HUES6 (cell line): ENCODE measurements at regions not wholly inside any gene's neighbourhood (a gene's known extent, or its start where the extent isn't known, plus 50 kb on each side); places are given as distances from the start of the nearest gene placed in this dataset.
A peak's percentile ranks its signal among the peaks of the same experiment; 100 is the strongest.
"Not testable (repeated sequence)": the region's sequence is repeated elsewhere in the genome, so short reads cannot be mapped to it uniquely, and the experiment has no call there.

ENCODE experiments used
- H3K27ac ChIP-seq: 2 replicates; pipeline ENCODE4 v1.7.0; 2013; ENCODE audit warnings: low read depth, mild to moderate bottlenecking, low read length, inconsistent platforms
- H3K27me3 ChIP-seq: 2 replicates; pipeline ENCODE4 v1.6.1; 2013; ENCODE audit warnings: low read length; ENCODE audit not compliant: control insufficient read depth, insufficient read depth
- H3K36me3 ChIP-seq: 2 replicates; pipeline ENCODE4 v1.6.1; 2013; ENCODE audit warnings: low read length; ENCODE audit not compliant: control insufficient read depth, insufficient read depth
- H3K4me1 ChIP-seq: 2 replicates; pipeline ENCODE4 v1.6.1; 2013; ENCODE audit warnings: low read length; ENCODE audit not compliant: control insufficient read depth, insufficient read depth
- H3K4me3 ChIP-seq: 2 replicates; pipeline ENCODE4 v1.5.1; 2013; ENCODE audit warnings: low read depth, low read length
- H3K9ac ChIP-seq: one replicate; pipeline ENCODE4 v1.6.1; 2013; ENCODE audit warnings: mild to moderate bottlenecking, low read length
- H3K9me3 ChIP-seq: 2 replicates; pipeline ENCODE4 v1.6.1; 2013; ENCODE audit warnings: low read depth, low read length; ENCODE audit not compliant: control insufficient read depth, insufficient read depth

DNA sequence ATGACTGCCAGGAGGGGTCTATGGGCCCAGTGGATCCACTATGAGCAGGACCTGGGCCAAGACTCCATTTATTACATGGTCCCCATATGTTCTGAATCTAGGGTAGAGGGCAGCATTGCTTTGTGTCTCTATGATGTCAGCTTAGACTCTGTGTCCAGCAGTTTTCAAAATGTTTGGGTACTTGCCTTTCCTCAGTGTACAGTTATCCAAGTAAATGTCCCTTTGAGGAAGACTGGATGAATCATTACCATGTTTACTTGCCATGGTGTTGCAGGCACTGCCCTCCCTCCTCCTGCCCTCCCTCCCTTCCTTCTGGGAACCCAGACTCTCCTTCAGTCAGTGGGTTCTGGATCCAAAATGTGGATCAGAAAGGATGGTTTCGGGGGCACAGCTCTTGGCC lies 108.6 kb downstream of the NRN1 start:
- no peak overlapping the region for H3K9ac ChIP-seq
- no peak overlapping the region for H3K27ac ChIP-seq
- H3K27me3 ChIP-seq: peaks cover 3% of the 10 kb centered on the region; the same call in 1 of the 2 replicates
- no peaks in the 10 kb centered on the region for H3K4me1 ChIP-seq
- H3K36me3 ChIP-seq: no peaks in the 10 kb centered on the region
- peaks cover 3% of the 10 kb centered on the region; the same call in 1 of the 2 replicates for H3K9me3 ChIP-seq
- no peak overlapping the region for H3K4me3 ChIP-seq

DNA sequence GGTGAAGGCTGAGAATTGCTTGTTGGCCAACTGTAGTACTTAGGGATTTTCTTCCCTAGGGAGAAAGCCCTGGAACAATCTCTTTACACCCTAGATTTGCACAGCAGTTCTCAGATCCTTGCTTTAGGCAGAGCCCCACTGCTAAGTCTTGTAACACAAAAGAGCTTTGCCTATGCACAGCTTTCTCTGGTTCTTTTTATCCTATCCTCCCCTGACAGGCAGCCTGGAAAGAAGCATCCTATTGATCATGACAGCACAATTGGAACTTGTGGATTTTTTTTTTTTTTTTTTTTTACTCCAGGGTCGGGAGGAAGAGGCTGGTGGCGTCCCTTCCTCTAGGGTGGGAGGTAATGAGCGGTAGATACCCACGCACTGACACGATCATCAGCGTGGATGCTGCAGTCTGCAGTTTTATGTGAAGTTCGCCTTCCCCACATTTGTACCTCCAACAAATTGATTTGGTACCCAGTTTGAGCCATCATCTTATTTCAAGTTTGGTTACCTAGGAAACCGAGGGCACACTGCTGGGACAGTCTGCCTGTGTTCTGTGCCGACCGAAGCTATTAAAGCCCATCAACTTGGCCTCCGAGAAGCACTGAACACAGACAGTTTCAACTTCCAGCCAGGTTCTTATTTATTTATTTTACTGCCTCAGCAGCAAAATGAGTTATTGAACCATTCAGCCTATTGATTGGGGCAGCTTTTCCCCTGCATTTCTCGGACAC lies 110.1 kb downstream of the NRN1 start:
- 0 out of 2 replicates have a peak, but pooled peaks cover 4% of the 10 kb centered on the region for H3K4me1 ChIP-seq
- H3K27me3 ChIP-seq: peaks cover 3% of the 10 kb centered on the region; the same call in 1 of the 2 replicates
- no peak overlapping the region for H3K27ac ChIP-seq
- no peak overlapping the region for H3K9ac ChIP-seq
- peaks cover 6% of the 10 kb centered on the region for H3K9me3 ChIP-seq
- no peak overlapping the region for H3K4me3 ChIP-seq
- H3K36me3 ChIP-seq: no peaks in the 10 kb centered on the region

DNA sequence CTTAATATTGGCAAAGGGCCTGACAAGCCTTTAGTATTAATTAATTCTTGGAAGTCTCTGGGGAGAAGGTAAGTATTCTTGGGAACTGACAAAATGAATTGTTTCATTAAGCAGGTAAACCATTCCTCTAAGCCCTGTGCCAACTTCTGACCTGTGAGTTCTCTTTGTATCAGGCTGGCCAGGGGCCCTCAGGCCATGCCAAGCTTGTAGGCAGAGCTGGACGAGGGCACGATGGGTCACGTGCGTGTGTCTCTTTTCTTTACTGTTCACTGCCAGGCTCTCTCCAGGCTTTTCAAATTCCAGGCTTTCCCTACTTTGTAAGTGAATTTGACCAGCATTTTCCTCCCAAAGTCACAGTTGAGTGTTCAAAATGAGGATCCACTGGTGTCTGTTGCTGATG lies 112.4 kb downstream of the NRN1 start:
- no peak overlapping the region for H3K9ac ChIP-seq
- no peak overlapping the region for H3K27ac ChIP-seq
- peaks cover 6% of the 10 kb centered on the region for H3K9me3 ChIP-seq
- 0 out of 2 replicates have a peak, but pooled peaks cover 4% of the 10 kb centered on the region for H3K4me1 ChIP-seq
- H3K36me3 ChIP-seq: no peaks in the 10 kb centered on the region
- no peak overlapping the region for H3K4me3 ChIP-seq
- H3K27me3 ChIP-seq: peaks cover 3% of the 10 kb centered on the region; the same call in 1 of the 2 replicates

DNA sequence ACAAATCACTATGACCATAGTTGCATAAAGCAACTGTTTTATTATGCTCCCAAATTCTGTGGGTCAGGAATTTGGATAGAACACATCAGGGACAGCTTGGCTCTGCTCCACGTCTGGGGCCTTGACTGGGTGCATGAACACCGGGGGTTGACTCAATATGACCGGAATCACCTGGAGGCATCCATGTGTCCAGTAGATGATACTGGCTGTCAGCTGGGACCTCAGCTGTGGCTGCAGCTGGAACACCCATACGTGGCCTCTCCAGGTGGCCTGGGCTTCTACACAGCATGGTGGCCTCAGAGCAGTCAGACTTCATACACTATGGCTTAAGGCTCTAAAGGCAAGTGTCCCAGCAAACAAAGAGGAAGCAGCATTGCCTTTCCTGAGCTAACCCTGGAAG lies 113.4 kb downstream of the NRN1 start:
- Histone ChIP-seq H3K27me3 (peaks cover 3% of the 10 kb centered on the region; the same call in 1 of the 2 replicates), H3K4me3 (no peak overlapping the region), H3K4me1 (0 out of 2 replicates have a peak, but pooled peaks cover 4% of the 10 kb centered on the region), H3K9ac (no peak overlapping the region), H3K27ac (no peak overlapping the region), H3K9me3 (peaks cover 6% of the 10 kb centered on the region), H3K36me3 (no peaks in the 10 kb centered on the region)

DNA sequence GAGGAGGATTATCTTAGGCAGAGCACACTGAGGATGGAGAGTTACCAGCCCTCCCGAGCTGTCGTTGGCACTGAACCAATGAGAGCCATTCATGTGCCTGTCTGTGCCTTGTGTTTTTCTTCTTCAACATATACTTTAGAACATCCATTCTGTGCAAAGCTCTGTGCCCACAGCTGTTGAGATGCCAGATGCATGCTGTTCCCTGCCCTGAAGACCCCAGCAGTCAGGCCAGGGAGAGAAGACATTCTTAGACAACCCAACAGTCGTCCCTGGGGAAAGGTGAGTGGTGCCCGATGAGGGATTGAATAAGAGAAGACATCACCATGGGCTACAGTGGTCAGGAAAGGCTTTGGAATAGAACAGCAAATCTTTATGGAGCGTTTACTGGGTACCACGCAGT lies 114.1 kb downstream of the NRN1 start:
- Histone ChIP-seq H3K4me3 (peak overlapping the region; percentile 52), H3K9me3 (peaks cover 6% of the 10 kb centered on the region), H3K4me1 (0 out of 2 replicates have a peak, but pooled peaks cover 4% of the 10 kb centered on the region), H3K27me3 (peaks cover 3% of the 10 kb centered on the region; the same call in 1 of the 2 replicates), H3K9ac (peak overlapping the region; percentile 0), H3K27ac (no peak overlapping the region), H3K36me3 (no peaks in the 10 kb centered on the region)

DNA sequence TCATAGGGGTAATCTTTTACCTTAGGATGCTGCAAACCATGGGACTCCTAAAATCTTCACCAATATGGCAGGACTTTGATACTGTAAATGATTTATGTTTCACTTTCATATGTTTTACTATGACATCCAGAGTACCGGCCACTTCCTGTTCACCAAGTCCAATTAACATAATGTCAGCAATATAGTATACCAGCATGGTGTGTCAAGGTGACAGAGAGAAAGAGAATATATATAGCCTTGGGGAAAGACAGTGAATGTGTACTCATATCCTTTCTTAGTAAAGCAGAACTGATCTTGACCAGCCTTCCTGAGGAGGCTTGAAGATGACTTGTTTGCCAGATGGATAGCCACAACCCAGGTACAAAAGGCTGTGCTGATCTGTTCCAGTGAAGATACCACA lies 127.9 kb downstream of the NRN1 start:
- H3K4me1 ChIP-seq: no peaks in the 10 kb centered on the region
- H3K36me3 ChIP-seq: no peaks in the 10 kb centered on the region
- H3K27ac ChIP-seq: no peak overlapping the region
- peaks cover 2% of the 10 kb centered on the region; the same call in 1 of the 2 replicates for H3K27me3 ChIP-seq
- no peak overlapping the region for H3K9ac ChIP-seq
- H3K9me3 ChIP-seq: no peaks in the 10 kb centered on the region
- H3K4me3 ChIP-seq: no peak overlapping the region

DNA sequence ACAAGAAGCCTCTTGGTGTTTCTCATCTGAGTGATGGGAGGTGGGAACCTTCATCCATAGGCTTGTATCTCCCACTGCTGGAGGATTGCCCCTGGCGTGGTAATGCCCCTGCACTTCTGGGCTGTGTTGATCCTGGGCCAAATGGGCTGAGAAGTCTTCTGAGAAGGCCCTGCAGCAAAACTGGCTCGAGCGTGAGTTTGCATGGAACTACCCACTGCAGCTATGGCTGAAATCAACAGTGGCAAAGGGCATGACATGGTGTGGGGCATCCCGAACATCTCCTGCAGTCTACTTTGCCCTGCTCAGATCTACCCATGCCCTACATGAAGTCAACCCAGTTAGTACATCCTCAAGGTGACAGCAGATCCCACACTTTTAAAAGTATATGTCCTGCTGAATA lies 130.6 kb downstream of the NRN1 start:
- Histone ChIP-seq H3K9me3 (peaks cover 4% of the 10 kb centered on the region; the same call in 1 of the 2 replicates), H3K27ac (no peak overlapping the region), H3K4me1 (no peaks in the 10 kb centered on the region), H3K4me3 (no peak overlapping the region), H3K9ac (no peak overlapping the region), H3K27me3 (peaks cover 2% of the 10 kb centered on the region; the same call in 1 of the 2 replicates), H3K36me3 (no peaks in the 10 kb centered on the region)

DNA sequence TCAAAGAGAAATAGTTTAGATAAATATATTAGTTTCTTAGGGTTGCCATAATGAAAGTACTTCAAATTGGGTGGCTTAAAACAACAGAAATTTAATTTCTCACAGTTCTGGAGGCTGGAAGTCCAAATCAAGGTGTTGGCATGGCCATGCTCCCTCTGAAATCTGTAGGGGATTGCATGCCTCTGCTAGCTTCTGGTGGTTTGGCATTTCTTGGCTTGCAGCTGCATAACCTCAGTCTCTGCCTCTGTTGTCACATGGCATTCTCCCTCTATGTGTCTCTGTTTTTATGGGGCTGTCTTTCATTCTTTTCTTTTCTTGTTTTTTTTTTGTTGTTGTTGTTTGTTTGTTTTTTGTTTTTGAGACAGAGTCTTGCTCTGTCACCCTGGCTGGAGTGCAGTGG lies 132.7 kb downstream of the NRN1 start:
- not testable (repeated sequence) for H3K27me3 ChIP-seq, H3K36me3 ChIP-seq, H3K9ac ChIP-seq, H3K4me1 ChIP-seq, H3K4me3 ChIP-seq, H3K9me3 ChIP-seq, H3K27ac ChIP-seq

DNA sequence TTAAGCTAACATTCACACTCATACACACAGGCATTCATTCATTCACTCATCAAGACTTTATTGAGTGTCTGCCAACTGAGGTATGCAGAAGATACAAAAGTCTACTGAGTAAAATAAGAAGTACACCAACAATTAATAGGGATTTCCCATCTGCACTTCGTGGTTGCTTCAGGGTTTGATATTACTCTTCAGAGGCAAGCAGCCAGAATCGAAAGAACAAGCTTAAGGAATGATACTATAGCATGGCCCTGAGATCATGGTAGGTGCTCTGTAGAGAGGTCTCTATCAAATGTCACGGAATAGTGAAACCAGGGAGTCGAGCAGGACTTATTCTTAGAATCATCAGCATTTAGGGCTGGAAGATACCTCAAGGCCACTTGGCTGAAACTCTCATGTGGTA lies 135.4 kb downstream of the NRN1 start:
- no peak overlapping the region for H3K27ac ChIP-seq
- H3K27me3 ChIP-seq: peaks cover 2% of the 10 kb centered on the region; the same call in 1 of the 2 replicates
- no peaks in the 10 kb centered on the region for H3K4me1 ChIP-seq

DNA sequence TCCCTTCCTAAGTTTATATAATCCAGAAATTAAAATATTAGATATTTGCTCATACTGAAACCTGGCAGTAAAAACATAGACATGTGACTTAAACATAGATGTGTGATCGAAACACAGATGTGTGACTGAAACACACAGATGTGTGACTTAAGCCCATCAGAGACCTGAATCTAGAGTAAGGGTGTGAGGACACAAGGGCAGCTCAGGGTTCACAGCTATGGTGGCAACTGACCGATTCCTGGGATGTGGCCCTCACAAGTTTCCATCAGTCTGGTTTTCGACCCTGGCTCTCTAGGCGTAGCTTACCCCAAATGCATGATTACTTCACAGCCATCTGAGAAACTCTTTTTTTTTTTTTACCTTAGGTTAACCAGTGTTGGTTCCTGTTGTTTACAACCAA lies 137.0 kb downstream of the NRN1 start:
- peaks cover 7% of the 10 kb centered on the region; the same call in 1 of the 2 replicates for H3K27me3 ChIP-seq
- no peak overlapping the region for H3K27ac ChIP-seq
- H3K36me3 ChIP-seq: no peaks in the 10 kb centered on the region
- no peak overlapping the region for H3K4me3 ChIP-seq
- peaks cover 10% of the 10 kb centered on the region for H3K9me3 ChIP-seq
- H3K9ac ChIP-seq: no peak overlapping the region
- no peaks in the 10 kb centered on the region for H3K4me1 ChIP-seq

More for the DNA sequence above, 135.4 kb downstream of the NRN1 start:
- no peak overlapping the region for H3K4me3 ChIP-seq
- H3K9me3 ChIP-seq: peaks cover 4% of the 10 kb centered on the region
- H3K36me3 ChIP-seq: no peaks in the 10 kb centered on the region
- H3K9ac ChIP-seq: no peak overlapping the region

DNA sequence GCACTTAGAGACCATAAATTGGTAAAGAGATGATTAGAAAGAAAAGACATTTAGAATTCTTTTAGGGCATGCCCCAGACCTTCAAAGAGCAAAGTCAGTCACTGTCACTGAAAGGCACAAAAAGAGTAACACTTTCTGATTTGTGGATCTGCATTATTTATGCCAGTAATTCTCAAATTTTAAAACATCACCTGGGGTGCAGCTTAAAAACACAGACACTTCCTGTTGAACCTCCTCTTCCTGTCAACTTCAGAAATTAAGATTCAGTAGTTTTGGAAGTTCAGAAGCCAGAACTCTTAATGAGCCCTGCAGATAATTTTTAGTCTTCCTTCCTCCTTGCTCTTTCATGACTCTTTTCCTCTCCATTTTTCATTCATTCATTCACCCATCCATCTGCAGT lies 137.5 kb downstream of the NRN1 start:
- H3K4me3 ChIP-seq: no peak overlapping the region
- no peak overlapping the region for H3K27ac ChIP-seq
- H3K9me3 ChIP-seq: peaks cover 10% of the 10 kb centered on the region
- H3K9ac ChIP-seq: no peak overlapping the region
- H3K27me3 ChIP-seq: peaks cover 7% of the 10 kb centered on the region; the same call in 1 of the 2 replicates
- no peaks in the 10 kb centered on the region for H3K36me3 ChIP-seq
- no peaks in the 10 kb centered on the region for H3K4me1 ChIP-seq
